ENCODE measurements at regions not wholly inside any gene's neighbourhood (a gene's known extent, or its start where the extent isn't known, plus 50 kb on each side); places are given as distances from the start of the nearest gene placed in this dataset.

DNA sequence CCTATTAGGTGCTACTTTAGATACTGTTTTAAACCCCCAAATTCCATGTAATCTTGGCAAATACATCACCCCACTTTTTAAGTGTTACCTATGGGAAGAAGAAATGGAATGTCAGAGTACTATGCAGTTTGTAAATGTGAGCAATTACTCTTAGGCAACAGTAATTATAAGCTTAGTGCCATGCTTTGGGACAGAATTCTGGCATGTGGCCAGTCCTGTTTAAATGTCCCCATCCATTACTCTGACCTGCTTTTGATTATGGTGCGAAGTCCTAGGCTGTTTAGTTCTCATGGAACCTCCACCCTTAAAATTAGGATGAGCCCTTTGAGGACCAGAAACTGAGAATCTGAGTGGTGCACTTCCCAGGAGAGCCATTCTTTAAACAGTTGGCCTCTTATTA is 321.4 kb upstream of the RGS6 start:
- TF ChIP-seq EZH2 (IDR thresholded peaks at IDR 0.05; ENCODE audit: low read depth, unreplicated experiment) (no peak), POLR2AphosphoS5 (IDR thresholded peaks at IDR 0.05; ENCODE audit: low read depth) (no peak), JUNB (IDR thresholded peaks at IDR 0.05; ENCODE audit: unreplicated experiment) (no peak)
- TF ChIP-seq, protein P1, sequence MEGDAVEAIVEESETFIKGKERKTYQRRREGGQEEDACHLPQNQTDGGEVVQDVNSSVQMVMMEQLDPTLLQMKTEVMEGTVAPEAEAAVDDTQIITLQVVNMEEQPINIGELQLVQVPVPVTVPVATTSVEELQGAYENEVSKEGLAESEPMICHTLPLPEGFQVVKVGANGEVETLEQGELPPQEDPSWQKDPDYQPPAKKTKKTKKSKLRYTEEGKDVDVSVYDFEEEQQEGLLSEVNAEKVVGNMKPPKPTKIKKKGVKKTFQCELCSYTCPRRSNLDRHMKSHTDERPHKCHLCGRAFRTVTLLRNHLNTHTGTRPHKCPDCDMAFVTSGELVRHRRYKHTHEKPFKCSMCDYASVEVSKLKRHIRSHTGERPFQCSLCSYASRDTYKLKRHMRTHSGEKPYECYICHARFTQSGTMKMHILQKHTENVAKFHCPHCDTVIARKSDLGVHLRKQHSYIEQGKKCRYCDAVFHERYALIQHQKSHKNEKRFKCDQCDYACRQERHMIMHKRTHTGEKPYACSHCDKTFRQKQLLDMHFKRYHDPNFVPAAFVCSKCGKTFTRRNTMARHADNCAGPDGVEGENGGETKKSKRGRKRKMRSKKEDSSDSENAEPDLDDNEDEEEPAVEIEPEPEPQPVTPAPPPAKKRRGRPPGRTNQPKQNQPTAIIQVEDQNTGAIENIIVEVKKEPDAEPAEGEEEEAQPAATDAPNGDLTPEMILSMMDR (conservative IDR thresholded peaks at IDR 0.05; ENCODE audit: low read depth in 2 of 2), result no peak

All from GM23338 (cell line).